CMK (cell line): ENCODE measurements at regions not wholly inside any gene's neighbourhood (a gene's known extent, or its start where the extent isn't known, plus 50 kb on each side); places are given as distances from the start of the nearest gene placed in this dataset.

Source experiments
- DNase-seq: peaks from one replicate; pipeline ENCODE4 v3.0.0-alpha.2; 2010; ENCODE audit warnings: low read depth

- peak; percentile 29 for DNase-seq
Measured at GRCh38 chr2:217160978-217161973, 301.4 kb upstream of the TNP1 start.

GRCh38 chr2:217160103-217160743, 300.4 kb upstream of the TNP1 start:
- peak; percentile 53 for DNase-seq

- peak; percentile 37 for DNase-seq
Measured at GRCh38 chr2:217158928-217159327, 299.1 kb upstream of the TNP1 start.

- DNase-seq, result no peak
Measured at GRCh38 chr2:217157581-217157980, 297.7 kb upstream of the TNP1 start.

- no peak for DNase-seq
Measured at GRCh38 chr2:217156801-217157200, 296.9 kb upstream of the TNP1 start.

- peak; percentile 26 for DNase-seq
Measured at GRCh38 chr2:217154923-217155322, 295.1 kb upstream of the TNP1 start.

GRCh38 chr2:217153510-217153909, 293.6 kb upstream of the TNP1 start:
- no peak for DNase-seq

- DNase-seq, result no peak
Measured at GRCh38 chr2:217152831-217153230, 293.0 kb upstream of the TNP1 start.

- no peak for DNase-seq
Measured at GRCh38 chr2:217151509-217152206, 291.8 kb upstream of the TNP1 start.

GRCh38 chr2:217150236-217150635, 290.4 kb upstream of the TNP1 start:
- DNase-seq, result no peak

DNA sequence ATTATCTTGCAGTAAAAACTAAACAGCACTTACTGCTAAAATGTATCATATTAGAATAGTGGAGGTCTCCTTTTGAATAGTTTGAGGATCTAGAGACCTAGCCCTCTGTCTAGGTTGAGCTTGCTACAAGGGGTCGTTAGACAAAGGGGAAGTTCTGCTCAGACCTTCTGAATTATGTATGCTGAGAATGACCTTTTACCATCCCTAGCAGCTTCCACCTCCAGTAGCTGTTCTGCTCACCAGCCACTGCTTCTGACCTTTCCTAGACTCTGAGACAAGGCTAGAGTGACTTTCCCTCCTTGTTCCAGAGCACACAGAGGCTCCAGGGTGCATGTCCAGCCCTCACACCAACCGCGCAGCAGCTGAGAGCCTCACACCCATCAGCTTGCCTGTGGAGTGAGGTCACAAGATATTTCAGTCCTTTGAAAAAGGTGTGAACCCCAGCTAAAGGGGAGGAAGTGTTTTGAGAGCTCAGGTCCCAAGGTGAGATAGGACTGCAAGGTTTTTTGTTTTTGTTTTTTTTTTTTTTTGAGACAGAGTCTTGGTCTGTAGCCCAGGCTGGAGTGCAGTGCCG, 289.3 kb upstream of the TNP1 start:
- no peak for DNase-seq

DNA sequence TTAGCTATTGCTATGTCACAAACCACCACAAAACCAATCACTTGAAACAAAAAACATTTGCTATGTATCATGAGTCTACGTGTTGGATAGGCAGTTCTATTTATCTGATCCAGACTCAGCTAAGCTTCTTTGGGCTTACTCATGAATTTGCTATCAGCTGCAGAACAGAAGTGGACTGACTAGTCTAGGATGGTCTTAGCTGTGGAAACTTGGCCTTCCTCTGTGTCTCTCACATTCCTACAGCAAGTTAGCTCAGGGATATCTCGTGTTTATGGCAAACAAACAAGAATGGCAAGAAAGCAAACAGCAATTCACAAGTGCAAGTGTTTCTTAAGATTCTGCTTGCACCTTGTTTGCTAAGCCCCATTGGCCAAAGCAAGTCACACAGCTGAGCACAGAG, 288.0 kb upstream of the TNP1 start:
- DNase-seq, result peak; percentile 53

- DNase-seq, result no peak
Measured at GRCh38 chr2:217146956-217147355, 287.1 kb upstream of the TNP1 start.

DNA sequence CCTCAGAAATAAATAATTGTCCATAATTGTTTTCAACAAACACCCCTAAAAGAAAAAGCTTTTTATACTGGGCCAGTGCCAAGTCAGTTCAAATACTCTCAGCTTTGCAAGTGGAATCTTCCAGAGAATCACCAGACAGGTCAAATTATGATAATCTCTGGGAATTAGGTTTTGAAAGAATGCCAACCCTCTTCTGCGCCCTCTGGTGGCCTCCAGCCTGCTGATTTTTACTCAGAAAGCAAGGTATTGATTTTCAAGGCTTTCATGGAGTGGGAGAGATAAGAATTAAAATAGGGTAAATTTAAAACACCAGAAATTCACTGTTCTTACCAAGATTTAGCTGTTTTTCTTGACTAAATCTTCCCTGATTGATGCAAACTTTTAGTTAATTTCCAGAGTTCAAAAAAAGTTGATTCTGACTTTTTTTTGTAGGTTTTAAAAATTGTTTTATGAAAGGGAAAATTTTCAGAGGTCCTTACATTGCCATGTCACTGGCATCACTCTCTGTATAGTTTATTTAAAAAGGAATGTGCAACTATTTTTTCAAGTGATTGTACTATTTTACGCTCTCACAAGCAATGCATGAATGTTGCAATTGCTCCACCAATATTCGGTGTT, 282.9 kb upstream of the TNP1 start:
- no peak for DNase-seq

GRCh38 chr2:217138284-217138683, 278.4 kb upstream of the TNP1 start:
- DNase-seq, result no peak

GRCh38 chr2:217127744-217128143, 267.9 kb upstream of the TNP1 start:
- no peak for DNase-seq

GRCh38 chr2:217125014-217125413, 265.1 kb upstream of the TNP1 start:
- no peak for DNase-seq

DNA sequence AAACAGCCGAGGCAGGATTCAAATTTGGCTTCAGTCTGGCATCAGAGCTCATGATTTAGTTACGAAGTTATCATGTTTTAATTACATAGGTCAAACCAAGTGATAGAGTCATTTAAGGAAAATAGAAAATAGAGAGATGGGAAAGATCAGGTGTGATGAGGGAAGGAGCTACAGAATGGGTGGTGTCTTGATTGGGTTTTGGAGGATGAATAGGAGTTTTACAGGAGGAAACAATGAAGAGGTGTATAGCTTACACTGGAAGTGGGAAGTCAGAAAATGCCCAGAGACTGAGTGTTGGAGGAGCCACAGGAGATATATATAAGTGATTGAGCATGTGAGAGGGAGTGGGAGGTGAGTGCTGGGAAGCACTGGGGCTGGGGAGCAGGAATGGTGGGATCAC, 264.2 kb upstream of the TNP1 start:
- DNase-seq, result no peak

DNA sequence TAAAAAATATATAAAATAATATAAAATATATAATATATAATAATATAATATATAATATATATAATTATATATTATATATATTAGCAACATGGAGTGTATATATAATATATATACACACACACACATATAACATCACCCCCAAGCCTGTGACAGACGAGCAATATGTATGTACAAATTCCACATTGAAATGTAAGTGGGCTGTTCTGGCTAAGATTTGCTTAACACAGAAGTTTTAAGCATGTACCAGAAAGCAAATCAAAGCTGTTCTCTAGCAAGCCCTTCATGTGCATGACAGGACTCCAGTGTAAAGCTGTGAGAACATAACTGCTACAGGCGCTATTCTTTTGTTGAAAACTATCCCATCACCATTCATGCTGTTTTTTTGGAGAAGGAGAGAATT, 261.7 kb upstream of the TNP1 start:
- DNase-seq, result no peak

DNA sequence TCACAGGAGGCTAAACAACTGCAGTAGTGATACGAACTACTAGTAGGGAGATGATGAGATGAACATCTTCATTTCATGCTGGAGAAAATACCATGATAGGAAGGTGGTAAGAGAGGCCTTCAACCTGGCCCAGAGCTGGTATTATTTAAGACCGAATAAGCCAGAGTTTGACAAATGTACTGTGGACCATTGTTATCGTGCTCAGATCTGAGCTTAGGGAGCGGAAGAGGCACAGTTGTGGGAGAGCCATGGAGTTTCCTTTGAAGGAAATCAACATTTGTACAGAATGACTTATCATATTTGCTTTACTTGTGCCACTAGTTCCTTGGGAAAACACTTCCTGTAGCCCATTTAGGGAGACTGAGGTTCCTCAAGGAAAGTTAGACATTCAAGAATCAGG, 260.6 kb upstream of the TNP1 start:
- DNase-seq, result no peak

GRCh38 chr2:217118559-217119284, 258.9 kb upstream of the TNP1 start:
- DNase-seq, result no peak
